ENCODE measurements at regions not wholly inside any gene's neighbourhood (a gene's known extent, or its start where the extent isn't known, plus 50 kb on each side); places are given as distances from the start of the nearest gene placed in this dataset.

- in situ Hi-C loops (cut with MboI) = no loop called here
- Histone ChIP-seq H3K27me3 (ENCODE audit: control insufficient read depth in 2 of 2, insufficient read depth in 2 of 2, low read length in 2 of 2) (no peaks in the 10 kb centered on the region), H3K36me3 (ENCODE audit: control insufficient read depth, insufficient read depth, low read length) (no peaks in the 10 kb centered on the region), H3K4me1 (replicated peaks in 1 of 2; ENCODE audit: control insufficient read depth in 2 of 2, insufficient read depth in 2 of 2, low read length in 2 of 2) (no peaks in the 10 kb centered on the region), H3K27ac (ENCODE audit: extremely low read depth, low read depth, low read length) (no peak overlapping the region), H4K20me1 (replicated peaks; ENCODE audit: control insufficient read depth, insufficient read depth, low read length) (no peaks in the 10 kb centered on the region), H2AFZ (ENCODE audit: low read depth, low read length) (no peak overlapping the region), H3K4me3 (no peak overlapping the region), H3K9me1 (ENCODE audit: control insufficient read depth, insufficient read depth, low read length) (no peaks in the 10 kb centered on the region), H3K9ac (ENCODE audit: insufficient read depth in 1 of 2, low read depth in 2 of 2, low read length in 2 of 2) (no peak overlapping the region), H3K4me2 (ENCODE audit: insufficient read depth, low read length) (no peak overlapping the region), H3K9me3 (replicated peaks; ENCODE audit: control insufficient read depth, insufficient read depth, low read depth, low read length) (no peaks in the 10 kb centered on the region), H3K79me2 (ENCODE audit: control insufficient read depth, insufficient read depth, low read length) (no peaks in the 10 kb centered on the region)
- WGBS (ENCODE audit: insufficient coverage, low coverage, missing lambda C conversion rate) = 0% methylated on average over 1 of the region's 1 CpG
- BruUV-seq (replicated peaks) = no TSS peak
- FAIRE-seq (no peak), DNase-seq (ENCODE audit: extremely low read depth in 1 of 4, low spot score in 3 of 4) (no peak), ATAC-seq (no peak)
- intact Hi-C loops (cut with micrococcal nuclease) = loop anchor here (10.0 kb wide), 1 partner anchor 159 kb away; no protein-coding TSS in a partner anchor
- CTCF ChIA-PET (ENCODE audit: low intra/inter-chr PET ratio) = no interaction called here
- POLR2A ChIA-PET = no interaction called here
- TF ChIP-seq CREBBP (IDR thresholded peaks at IDR 0.05; ENCODE audit: low read depth, low read length) (no peak), CCAR2 (IDR thresholded peaks at IDR 0.05; ENCODE audit: low read depth, low read length) (no peak), SREBF2 (CRISPR knock-in tag; IDR thresholded peaks at IDR 0.05) (no peak), ZNF830 (CRISPR knock-in tag; IDR thresholded peaks at IDR 0.05) (no peak), ZNF511 (CRISPR knock-in tag; IDR thresholded peaks at IDR 0.05) (no peak), KLF16 (IDR thresholded peaks at IDR 0.05) (no peak), ZNF280A (IDR thresholded peaks at IDR 0.05; ENCODE audit: low read depth, partially characterized antibody) (no peak), POLR2AphosphoS5 (IDR thresholded peaks at IDR 0.05; ENCODE audit: control insufficient read depth, insufficient read depth, low read depth, low read length) (no peak), TFAP4 (CRISPR knock-in tag; IDR thresholded peaks at IDR 0.05; ENCODE audit: borderline replicate concordance) (no peak), EHMT2 (IDR thresholded peaks at IDR 0.05) (no peak), TSC22D4 (tag; IDR thresholded peaks at IDR 0.05) (no peak), BACH1 (tag; IDR thresholded peaks at IDR 0.05) (no peak), RBM25 (IDR thresholded peaks at IDR 0.05; ENCODE audit: low read depth, low read length, severe bottlenecking) (no peak), MYNN (IDR thresholded peaks at IDR 0.05) (no peak), MYNN (CRISPR knock-in tag; IDR thresholded peaks at IDR 0.05) (no peak), NR2C2 (CRISPR knock-in tag; IDR thresholded peaks at IDR 0.05) (no peak), NR2C2 (tag; IDR thresholded peaks at IDR 0.05) (no peak)
Measured at GRCh38 chr6:125474061-125474460, 172.3 kb upstream of the HDDC2 start.
